NCI-H524 (cell line): ENCODE measurements at regions not wholly inside any gene's neighbourhood (a gene's known extent, or its start where the extent isn't known, plus 50 kb on each side); places are given as distances from the start of the nearest gene placed in this dataset.
"Not testable (repeated sequence)": the region's sequence is repeated elsewhere in the genome, so short reads cannot be mapped to it uniquely, and the experiment has no call there.

Experiments
- DNase-seq, 2 experiments: peaks; one replicate each; lab custom pipeline; 2025; lab: John Stamatoyannopoulos, UW

- not testable (repeated sequence) for DNase-seq
Observed at GRCh38 chrX:63179852-63180251, 171.3 kb downstream of the SPIN4 start.

DNA sequence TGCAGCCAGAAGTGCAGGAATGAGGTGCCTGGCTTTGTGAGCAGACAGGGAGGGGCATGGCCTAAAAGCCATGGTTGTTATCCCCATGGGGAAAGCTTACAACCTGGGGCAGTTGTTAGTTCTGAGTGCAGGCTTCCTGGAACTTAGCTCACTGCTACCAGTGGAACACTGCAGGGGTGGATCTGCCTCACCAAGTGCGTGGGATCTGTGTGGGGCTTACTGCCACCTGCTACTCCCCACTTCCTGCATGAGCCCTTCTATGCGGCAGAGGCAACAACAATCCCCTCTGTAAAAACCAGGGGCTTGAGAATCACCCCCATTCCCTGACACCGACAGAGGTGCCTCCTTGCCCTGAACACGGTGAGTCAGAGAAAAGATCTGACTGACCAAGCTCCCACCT, 174.6 kb downstream of the SPIN4 start:
- DNase-seq: not testable (repeated sequence)

DNA sequence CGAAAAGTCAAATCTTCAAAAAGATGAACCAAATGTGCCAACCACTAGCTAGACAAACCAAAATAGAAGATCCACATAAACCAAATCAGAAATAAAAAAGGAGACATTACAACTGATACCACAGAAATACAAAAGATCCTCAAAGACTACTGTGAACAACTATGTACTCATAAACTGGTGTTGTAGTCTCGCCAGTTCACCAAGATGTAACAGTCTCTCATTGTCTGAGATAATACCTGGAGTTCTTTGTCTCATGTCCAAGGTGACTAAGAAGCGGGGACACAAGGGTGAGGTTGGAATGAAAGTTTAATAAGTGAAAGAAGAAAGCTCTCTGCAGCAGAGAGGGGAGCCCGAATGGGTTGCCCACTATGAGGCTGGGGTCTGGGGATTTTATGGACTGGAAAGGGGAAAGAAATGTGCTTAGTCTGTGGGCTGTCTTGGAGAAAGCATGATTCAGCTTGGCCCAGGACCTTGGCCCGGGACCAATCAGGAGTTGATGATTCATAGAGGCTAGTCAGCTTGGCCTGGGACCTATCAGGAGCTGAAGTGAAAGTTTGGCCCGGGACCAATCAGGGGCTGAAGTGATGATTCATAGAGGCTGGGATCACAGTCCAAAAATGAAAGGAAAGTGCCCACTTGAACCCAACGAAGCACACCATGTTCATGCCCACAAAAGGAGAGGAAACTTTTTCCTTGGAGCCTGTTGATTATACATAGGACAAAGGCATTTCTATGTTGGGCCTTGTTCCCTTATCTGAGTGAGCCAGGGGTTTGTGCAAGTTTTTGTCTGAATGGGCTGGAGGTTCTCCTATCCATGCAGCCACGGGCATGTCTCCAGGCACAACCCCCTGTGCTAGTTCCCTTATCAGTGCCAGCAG, 177.1 kb downstream of the SPIN4 start:
- DNase-seq: not testable (repeated sequence)

DNA sequence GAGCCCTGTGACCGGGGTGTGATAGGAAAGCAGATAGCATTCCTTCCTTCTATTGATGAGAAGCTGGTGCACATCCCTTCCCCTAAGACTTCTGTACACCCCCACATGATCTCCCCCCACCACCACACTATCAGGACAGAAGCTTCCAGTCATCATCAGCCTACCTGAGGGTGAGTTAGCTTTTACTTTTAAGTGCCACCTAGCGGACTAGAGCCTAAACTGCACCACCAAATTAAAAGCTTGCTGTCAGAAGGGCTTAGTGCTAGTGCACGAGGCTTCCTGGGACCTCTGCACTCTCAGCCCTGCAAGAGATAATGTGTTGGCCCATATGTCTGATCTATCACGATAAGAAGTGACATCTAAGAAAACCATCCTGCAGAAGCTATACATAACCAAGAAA, 181.7 kb downstream of the SPIN4 start:
- not testable (repeated sequence) for DNase-seq

DNA sequence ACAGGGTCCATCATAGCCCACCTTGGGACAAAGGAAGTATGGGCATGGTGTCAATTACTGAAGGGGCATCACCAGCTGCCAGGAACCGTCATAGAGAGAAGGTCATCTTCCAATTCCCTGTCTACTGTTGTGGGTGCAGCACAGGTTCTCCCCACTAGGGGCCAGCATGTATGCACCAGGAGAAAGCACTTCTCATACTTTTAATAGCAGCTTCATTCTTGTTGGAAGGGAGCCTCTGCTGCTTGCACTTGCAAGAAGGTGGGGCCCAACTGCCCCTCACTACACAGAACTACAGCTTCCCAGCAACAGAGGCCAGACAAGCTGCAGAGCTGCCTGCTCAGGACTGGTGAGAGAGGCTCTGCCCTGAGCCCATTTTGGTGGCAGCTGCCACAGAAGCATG, 182.2 kb downstream of the SPIN4 start:
- DNase-seq: not testable (repeated sequence)

- not testable (repeated sequence) for DNase-seq
Observed at GRCh38 chrX:63167002-63167401, 184.1 kb downstream of the SPIN4 start.

GRCh38 chrX:63160994-63161393, 190.1 kb downstream of the SPIN4 start:
- DNase-seq: not testable (repeated sequence)

DNA sequence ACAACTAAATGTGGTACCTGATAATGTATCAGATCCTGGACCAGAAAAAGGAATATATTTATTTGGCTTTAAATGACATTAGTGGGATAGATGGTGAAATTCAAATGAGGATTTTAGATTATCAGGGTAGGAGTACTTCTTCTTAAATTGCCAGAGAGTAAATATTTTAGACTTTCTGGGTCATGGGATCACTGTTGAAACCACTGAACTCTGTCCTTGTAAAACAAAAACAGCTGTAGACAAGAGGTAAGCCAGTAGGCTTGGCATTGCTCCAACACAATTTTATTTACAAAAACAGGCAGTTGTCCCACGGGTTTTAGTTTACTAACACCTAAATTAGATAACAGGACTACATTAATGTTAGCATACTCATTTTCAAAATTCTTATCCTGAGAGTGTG, 190.8 kb downstream of the SPIN4 start:
- not testable (repeated sequence) for DNase-seq

DNA sequence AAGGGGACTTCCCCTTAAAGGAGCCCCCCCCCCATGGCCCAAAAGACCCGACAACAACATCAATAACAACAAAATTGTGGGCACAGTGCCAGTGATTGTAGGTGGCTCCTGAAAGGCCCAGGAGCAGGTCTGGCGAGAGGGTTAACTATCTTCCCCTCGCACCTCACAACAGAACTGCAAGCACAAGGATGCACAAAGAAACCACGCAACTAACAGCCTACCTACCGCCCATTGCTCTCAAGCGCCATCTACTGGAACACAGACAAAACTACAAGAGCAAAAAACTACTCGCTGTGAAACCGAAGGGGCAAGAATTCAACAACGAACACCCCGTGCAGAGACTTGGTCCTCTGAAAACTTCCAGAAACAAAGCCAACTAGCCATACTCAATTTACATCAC, 205.6 kb downstream of the SPIN4 start:
- DNase-seq: not testable (repeated sequence)

GRCh38 chrX:63142588-63142987, 208.5 kb downstream of the SPIN4 start:
- not testable (repeated sequence) for DNase-seq

DNA sequence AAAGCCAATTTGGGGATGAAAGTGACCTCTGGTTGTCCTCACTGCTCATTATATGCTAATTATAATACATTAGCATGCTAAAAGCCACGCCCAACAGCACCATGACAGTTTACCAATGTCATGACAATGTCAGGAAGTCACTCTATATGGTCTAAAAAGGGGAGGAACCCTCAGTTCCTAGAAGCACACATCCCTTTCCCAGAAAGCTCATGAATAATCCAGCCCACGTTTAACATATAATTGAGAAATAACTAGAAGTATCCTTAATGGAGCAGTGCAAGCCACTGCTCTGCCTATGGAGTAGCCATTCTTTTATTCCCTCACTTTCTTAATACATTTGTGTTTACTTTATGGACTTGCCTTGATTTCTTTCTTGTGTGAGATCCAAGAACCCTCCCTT, 215.3 kb downstream of the SPIN4 start:
- DNase-seq: not testable (repeated sequence)

GRCh38 chrX:63128509-63128908, 222.6 kb downstream of the SPIN4 start:
- DNase-seq: peak; percentile 1 to 17

DNA sequence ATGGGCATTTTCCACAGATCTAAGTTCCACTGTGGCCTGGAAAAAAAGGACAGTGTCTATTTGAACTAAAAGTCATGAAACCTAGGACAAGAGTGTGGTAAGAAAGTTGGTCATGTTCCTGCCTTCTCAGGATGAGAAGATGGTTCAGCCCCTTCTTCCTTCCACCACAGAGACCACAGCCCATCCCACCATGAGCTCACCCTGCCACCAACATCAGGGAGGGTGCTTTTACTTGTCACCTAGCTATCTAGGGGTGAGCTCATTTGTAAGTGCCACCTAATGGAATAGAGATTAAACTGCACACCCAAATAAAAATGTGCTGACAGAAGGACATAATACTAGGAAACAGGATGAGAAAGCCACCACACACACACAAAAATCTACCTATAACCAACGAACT, 235.9 kb downstream of the SPIN4 start:
- DNase-seq: no peak

- DNase-seq: no peak
Observed at GRCh38 chrX:63101879-63102620, 249.1 kb downstream of the SPIN4 start.

GRCh38 chrX:63058204-63058603, 292.9 kb downstream of the SPIN4 start:
- no peak for DNase-seq

GRCh38 chrX:63050225-63050624, 300.9 kb downstream of the SPIN4 start:
- peak in 1 of 2 experiments; percentile 2 for DNase-seq

DNA sequence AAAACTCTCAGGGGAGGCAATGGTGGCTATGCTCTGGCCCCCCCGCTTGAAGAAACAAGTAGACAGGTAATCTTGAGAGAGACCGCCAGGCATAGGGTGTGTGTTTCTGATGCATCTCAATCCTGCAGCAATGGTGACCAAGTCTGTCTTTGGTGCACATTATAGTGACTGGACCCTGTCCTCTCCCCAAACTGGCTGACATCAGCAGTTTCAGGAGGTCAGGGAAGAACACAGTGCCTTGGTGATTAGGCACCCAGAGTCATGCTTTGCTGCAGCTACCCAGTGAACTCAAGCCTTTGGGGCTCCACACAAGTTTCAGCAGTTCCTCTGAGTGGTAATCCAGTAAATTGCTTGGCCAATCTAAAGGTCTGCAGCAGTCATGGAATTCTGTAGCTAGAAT, 318.3 kb downstream of the SPIN4 start:
- no peak for DNase-seq

DNA sequence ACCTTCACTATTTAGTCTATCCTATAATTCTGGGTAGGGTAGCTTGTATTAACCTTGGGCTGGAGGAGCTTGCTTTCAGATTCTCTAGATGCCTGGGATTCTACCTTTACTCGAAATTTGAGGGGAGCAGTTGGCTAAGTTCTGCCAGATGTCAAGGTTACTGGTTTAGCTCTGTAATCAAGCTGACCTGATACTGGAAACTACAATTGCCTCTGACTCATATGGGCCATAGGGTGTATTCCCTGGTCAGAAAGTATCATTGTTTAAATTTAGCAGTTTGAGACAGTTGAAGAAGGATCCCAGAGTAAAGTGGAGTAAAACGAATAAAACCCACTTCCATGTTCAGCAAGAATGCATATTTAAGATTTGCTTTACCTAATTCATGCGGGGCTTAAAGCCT, 337.6 kb downstream of the SPIN4 start:
- no peak for DNase-seq

DNA sequence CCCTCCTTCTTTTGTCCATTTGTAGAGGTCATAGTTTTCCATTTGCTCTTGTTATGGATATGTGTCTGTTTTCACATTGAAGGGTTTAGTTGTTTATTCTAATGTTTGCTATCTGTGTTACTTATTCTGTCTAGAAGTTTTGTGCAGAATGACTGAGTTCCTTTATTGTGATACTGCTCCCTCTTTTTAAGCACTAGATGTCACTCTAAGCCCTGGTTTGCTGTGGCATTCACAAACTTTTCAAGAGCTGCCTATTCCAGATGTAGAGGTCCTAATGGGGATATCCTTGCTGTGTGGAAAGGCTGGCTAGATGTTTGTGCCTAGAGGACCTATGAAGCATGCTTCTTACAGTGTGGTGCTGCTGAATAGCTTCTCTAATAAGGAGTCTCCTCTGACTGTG, 338.6 kb downstream of the SPIN4 start:
- peak in 1 of 2 experiments; percentile 3 for DNase-seq

GRCh38 chrX:63000196-63000595, 350.9 kb downstream of the SPIN4 start:
- not testable (repeated sequence) for DNase-seq
